Left lung (tissue), 4 donors: ENCODE measurements at regions not wholly inside any gene's neighbourhood (a gene's known extent, or its start where the extent isn't known, plus 50 kb on each side); places are given as distances from the start of the nearest gene placed in this dataset.

Source experiments
- ATAC-seq: fragments of 200-7000 bp; cut with Tn5 transposase; one replicate; pipeline ENCODE4 v1.9.1; 2020; ENCODE audit warnings: moderate library complexity
- DNase-seq, 4 donors: peaks; one replicate each; pipeline ENCODE4 v3.0.0-alpha.2; 2013 to 2020
- H3K27ac ChIP-seq, 2 donors: fragments of 200-600 bp; sonication (generic) in 1 of 2; one replicate each; pipeline versions ENCODE4 v1.5.0 to v1.8.0; 2020 to 2021
- H3K27me3 ChIP-seq, 2 donors: fragments of 200-600 bp; sonication (generic) in 1 of 2; one replicate each; pipeline versions ENCODE4 v1.5.0 to v1.8.0; 2020 to 2021
- H3K36me3 ChIP-seq, 2 donors: fragments of 200-600 bp; sonication (generic) in 1 of 2; one replicate each; pipeline versions ENCODE4 v1.5.0 to v1.8.0; 2020 to 2021
- H3K4me1 ChIP-seq, 2 donors: fragments of 200-600 bp; one replicate each; pipeline ENCODE4 v1.8.0; 2021
- H3K4me3 ChIP-seq, 2 donors: fragments of 200-600 bp; sonication (generic) in 1 of 2; one replicate each; pipeline versions ENCODE4 v1.5.0 to v1.8.0; 2020 to 2021; ENCODE audit warnings: mild to moderate bottlenecking in 1 of 2
- H3K9me3 ChIP-seq, 2 donors: fragments of 200-600 bp; sonication (generic) in 1 of 2; one replicate each; pipeline versions ENCODE4 v1.5.0 to v1.8.0; 2020 to 2021
- intact Hi-C, 2 donors: fragments of 100-400 bp; cut with DNase I; formaldehyde crosslinking; loops; one replicate each; pipeline versions ENCODE4 v1.11.2 to v1.14.2; 2022
- TF ChIP-seq, protein P1 (sequence below), 2 donors: fragments of 200-600 bp; sonication (generic) in 1 of 2; IDR thresholded peaks; one replicate each; pipeline versions ENCODE4 v1.5.0 to v1.8.0; 2021; ENCODE audit warnings: antibody characterized with exemption in 2 of 2
- donor health status: DM: no; HTN: yes; CAD: no.
- donor health status: DM: no; HTN: no; CAD: no.

DNA sequence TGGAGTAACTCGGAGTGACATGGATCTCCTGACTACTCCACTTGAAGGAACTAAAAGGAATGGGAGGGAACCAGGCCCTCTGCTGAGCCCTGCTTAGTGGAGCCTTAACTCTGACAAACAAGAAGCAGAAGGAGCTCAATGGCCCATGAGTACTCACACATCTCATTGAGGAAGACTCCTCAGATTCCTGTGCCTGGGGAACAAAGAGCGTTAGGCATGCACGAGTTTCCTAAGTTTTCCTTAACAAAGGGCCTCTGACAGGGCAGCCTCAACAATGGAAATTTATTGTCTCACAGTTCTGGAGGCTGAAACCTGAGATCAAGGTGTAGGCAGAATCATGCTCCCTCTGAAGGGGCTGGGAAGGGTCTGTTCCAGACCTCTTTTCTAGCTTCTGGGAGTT, 185.7 kb upstream of the NTF3 start:
- ATAC-seq (no peak), DNase-seq (no peak)
- Histone ChIP-seq H3K27me3 (no peaks in the 10 kb centered on the region), H3K4me3 (no peak overlapping the region), H3K4me1 (no peaks in the 10 kb centered on the region), H3K9me3 (no peaks in the 10 kb centered on the region), H3K27ac (no peak overlapping the region), H3K36me3 (no peaks in the 10 kb centered on the region)
- TF ChIP-seq, protein P1, sequence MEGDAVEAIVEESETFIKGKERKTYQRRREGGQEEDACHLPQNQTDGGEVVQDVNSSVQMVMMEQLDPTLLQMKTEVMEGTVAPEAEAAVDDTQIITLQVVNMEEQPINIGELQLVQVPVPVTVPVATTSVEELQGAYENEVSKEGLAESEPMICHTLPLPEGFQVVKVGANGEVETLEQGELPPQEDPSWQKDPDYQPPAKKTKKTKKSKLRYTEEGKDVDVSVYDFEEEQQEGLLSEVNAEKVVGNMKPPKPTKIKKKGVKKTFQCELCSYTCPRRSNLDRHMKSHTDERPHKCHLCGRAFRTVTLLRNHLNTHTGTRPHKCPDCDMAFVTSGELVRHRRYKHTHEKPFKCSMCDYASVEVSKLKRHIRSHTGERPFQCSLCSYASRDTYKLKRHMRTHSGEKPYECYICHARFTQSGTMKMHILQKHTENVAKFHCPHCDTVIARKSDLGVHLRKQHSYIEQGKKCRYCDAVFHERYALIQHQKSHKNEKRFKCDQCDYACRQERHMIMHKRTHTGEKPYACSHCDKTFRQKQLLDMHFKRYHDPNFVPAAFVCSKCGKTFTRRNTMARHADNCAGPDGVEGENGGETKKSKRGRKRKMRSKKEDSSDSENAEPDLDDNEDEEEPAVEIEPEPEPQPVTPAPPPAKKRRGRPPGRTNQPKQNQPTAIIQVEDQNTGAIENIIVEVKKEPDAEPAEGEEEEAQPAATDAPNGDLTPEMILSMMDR (IDR thresholded peaks at IDR 0.05), result no peak
- intact Hi-C loops, result no loop called here

DNA sequence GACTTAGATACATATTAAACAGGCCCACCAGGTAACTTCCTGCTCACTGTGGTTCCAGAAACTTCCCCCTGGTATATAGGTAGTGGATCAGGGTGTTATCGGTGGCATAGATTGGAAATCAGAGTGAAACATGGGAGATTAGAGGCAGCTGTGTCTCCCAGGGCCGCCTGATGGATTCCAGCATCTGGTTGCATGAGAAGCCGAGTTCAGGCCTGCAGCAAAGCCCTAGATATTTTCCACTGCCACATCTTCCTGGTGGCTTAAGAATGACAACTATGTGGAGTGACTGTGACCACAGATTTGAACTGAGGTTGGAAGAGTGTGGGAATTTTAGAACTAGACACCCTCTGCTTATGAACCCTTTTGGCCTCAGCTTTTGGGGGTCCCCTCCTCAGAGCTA, 184.8 kb upstream of the NTF3 start:
- Histone ChIP-seq H3K36me3 (no peaks in the 10 kb centered on the region), H3K27ac (no peak overlapping the region), H3K27me3 (no peaks in the 10 kb centered on the region), H3K9me3 (no peaks in the 10 kb centered on the region), H3K4me3 (no peak overlapping the region), H3K4me1 (no peaks in the 10 kb centered on the region)
- TF ChIP-seq, protein P1 (IDR thresholded peaks at IDR 0.05), result no peak
- intact Hi-C loops, result no loop called here
- no peak for ATAC-seq
- no peak for DNase-seq

DNA sequence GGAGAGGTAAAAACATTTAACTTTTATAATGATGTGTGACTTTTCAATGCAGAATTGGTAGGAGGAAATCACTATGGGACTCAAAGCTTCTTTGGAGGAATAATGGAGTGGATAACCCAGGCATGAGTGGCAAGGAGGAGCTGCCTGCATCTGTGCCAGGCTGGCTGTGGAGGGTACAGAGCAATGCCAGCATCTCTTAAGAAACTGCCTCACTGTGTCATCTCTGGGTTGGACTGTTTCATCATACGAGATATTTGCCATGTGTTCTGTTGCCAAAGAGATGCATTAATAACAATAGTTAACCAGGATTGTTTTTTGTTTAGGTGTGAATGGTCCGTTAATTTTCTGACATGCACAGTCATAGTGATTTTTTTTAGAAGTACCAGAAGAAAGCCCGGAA, 183.7 kb upstream of the NTF3 start:
- Histone ChIP-seq H3K36me3 (no peaks in the 10 kb centered on the region), H3K27ac (no peak overlapping the region), H3K27me3 (no peaks in the 10 kb centered on the region), H3K4me3 (no peak overlapping the region), H3K9me3 (no peaks in the 10 kb centered on the region), H3K4me1 (no peaks in the 10 kb centered on the region)
- intact Hi-C loops, result no loop called here
- no peak for DNase-seq
- TF ChIP-seq, protein P1 (IDR thresholded peaks at IDR 0.05), result no peak
- no peak for ATAC-seq

DNA sequence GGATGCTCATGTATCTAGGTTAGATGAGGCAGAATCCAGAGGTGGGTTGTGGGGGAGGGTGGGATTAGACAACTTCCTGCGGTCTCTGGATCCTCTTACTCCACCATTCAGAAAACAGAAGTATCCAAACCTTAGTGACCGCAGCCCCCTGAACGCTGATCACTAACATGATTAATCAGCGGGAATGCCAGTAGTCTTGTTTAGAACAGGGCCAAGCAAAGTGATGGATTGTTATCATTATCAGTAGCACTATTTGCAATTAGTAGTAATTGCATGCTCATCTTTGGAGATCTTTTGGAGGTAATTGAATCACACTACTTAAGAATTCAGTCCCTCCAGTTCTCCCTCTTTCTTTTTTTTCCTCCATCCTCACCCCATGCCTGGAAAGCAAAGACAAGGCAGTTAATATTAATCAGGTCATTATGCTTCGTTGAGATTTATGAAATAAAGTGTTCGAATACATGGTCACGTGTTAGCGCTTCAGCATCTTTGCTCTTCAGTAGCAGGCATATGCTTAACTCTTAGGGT, 182.8 kb upstream of the NTF3 start:
- no peaks in the 10 kb centered on the region for H3K27me3 ChIP-seq
- TF ChIP-seq, protein P1 (IDR thresholded peaks at IDR 0.05), result no peak
- no peaks in the 10 kb centered on the region for H3K9me3 ChIP-seq
- H3K36me3 ChIP-seq, result no peaks in the 10 kb centered on the region
- no peak overlapping the region for H3K27ac ChIP-seq
- H3K4me1 ChIP-seq, result no peaks in the 10 kb centered on the region
- no peak for ATAC-seq
- intact Hi-C loops, result no loop called here
- no peak for DNase-seq
- H3K4me3 ChIP-seq, result no peak overlapping the region

DNA sequence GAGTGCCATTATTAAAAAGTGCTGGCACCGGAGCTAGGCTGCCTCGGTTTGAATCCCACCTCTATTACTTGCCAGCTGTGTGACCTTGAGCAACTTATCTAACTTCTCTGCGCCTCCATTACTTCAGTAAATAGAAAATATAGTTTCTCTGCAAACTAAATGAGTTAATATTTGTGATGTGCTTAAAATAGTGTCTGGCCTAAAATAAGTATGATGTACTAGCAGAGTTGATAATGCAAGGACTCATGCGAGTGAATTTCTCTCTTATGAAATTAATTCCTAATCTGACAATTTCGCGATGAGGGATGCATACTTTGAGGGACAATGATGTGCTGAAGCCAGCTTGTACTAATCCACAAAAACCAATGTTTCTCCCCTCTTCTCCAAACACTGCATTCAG, 180.8 kb upstream of the NTF3 start:
- intact Hi-C loops, result no loop called here
- no peaks in the 10 kb centered on the region for H3K36me3 ChIP-seq

More for the DNA sequence above, 180.8 kb upstream of the NTF3 start:
- H3K4me1 ChIP-seq, result no peaks in the 10 kb centered on the region
- ATAC-seq (no peak), DNase-seq (no peak)
- no peak overlapping the region for H3K27ac ChIP-seq
- H3K27me3 ChIP-seq, result no peaks in the 10 kb centered on the region
- TF ChIP-seq, protein P1 (IDR thresholded peaks at IDR 0.05), result no peak
- no peak overlapping the region for H3K4me3 ChIP-seq
- no peaks in the 10 kb centered on the region for H3K9me3 ChIP-seq
